ENCODE measurements at regions not wholly inside any gene's neighbourhood (a gene's known extent, or its start where the extent isn't known, plus 50 kb on each side); places are given as distances from the start of the nearest gene placed in this dataset.

GRCh38 chrX:81577028-81577427, 375.1 kb downstream of the SH3BGRL start:
- H3K4me1 Mint-ChIP-seq (ENCODE audit: low read depth): no peaks in the 10 kb centered on the region
- peaks cover 5% of the 10 kb centered on the region for H3K9me3 Mint-ChIP-seq
- H3K36me3 Mint-ChIP-seq (ENCODE audit: low read depth): no peaks in the 10 kb centered on the region
- no peak for DNase-seq
- no peak for TF ChIP-seq CTCF (IDR thresholded peaks at IDR 0.05)
- H3K27ac Mint-ChIP-seq: no peak overlapping the region
- no peak overlapping the region for H3K4me3 Mint-ChIP-seq
- H3K27me3 Mint-ChIP-seq (ENCODE audit: insufficient read depth): no peaks in the 10 kb centered on the region

- DNase-seq: no peak
- Mint-ChIP-seq H3K4me3 (no peak overlapping the region), H3K27me3 (ENCODE audit: insufficient read depth) (no peaks in the 10 kb centered on the region), H3K36me3 (ENCODE audit: low read depth) (no peaks in the 10 kb centered on the region), H3K27ac (no peak overlapping the region), H3K4me1 (ENCODE audit: low read depth) (no peaks in the 10 kb centered on the region), H3K9me3 (no peaks in the 10 kb centered on the region)
- no peak for TF ChIP-seq CTCF (IDR thresholded peaks at IDR 0.05)
Observed at GRCh38 chrX:81586096-81586495, 384.2 kb downstream of the SH3BGRL start.

GRCh38 chrX:81615979-81616378, 414.1 kb downstream of the SH3BGRL start:
- Mint-ChIP-seq H3K27me3 (ENCODE audit: insufficient read depth) (no peaks in the 10 kb centered on the region), H3K36me3 (ENCODE audit: low read depth) (no peaks in the 10 kb centered on the region), H3K9me3 (no peaks in the 10 kb centered on the region), H3K4me3 (no peak overlapping the region), H3K27ac (no peak overlapping the region), H3K4me1 (ENCODE audit: low read depth) (no peaks in the 10 kb centered on the region)
- no peak for DNase-seq
- TF ChIP-seq CTCF (IDR thresholded peaks at IDR 0.05): no peak

- Mint-ChIP-seq H3K27ac (no peak overlapping the region), H3K4me1 (ENCODE audit: low read depth) (no peaks in the 10 kb centered on the region), H3K4me3 (no peak overlapping the region), H3K36me3 (ENCODE audit: low read depth) (no peaks in the 10 kb centered on the region), H3K9me3 (peaks cover 7% of the 10 kb centered on the region; the same call in 1 of the 2 replicates), H3K27me3 (ENCODE audit: insufficient read depth) (no peaks in the 10 kb centered on the region)
- no peak for DNase-seq
- no peak for TF ChIP-seq CTCF (IDR thresholded peaks at IDR 0.05)
Observed at GRCh38 chrX:81662381-81662780, 460.5 kb downstream of the SH3BGRL start.

- Mint-ChIP-seq H3K27me3 (ENCODE audit: insufficient read depth) (no peaks in the 10 kb centered on the region), H3K27ac (no peak overlapping the region), H3K4me3 (no peak overlapping the region), H3K9me3 (no peaks in the 10 kb centered on the region), H3K36me3 (ENCODE audit: low read depth) (no peaks in the 10 kb centered on the region), H3K4me1 (ENCODE audit: low read depth) (no peaks in the 10 kb centered on the region)
- no peak for DNase-seq
- TF ChIP-seq CTCF (IDR thresholded peaks at IDR 0.05): no peak
Observed at GRCh38 chrX:81708487-81708886, 506.6 kb downstream of the SH3BGRL start.

GRCh38 chrX:81728622-81729021, 526.7 kb downstream of the SH3BGRL start:
- no peaks in the 10 kb centered on the region for H3K27me3 Mint-ChIP-seq (ENCODE audit: insufficient read depth)
- no peaks in the 10 kb centered on the region for H3K36me3 Mint-ChIP-seq (ENCODE audit: low read depth)
- peaks cover 28% of the 10 kb centered on the region for H3K9me3 Mint-ChIP-seq
- H3K27ac Mint-ChIP-seq: no peak overlapping the region
- H3K4me3 Mint-ChIP-seq: no peak overlapping the region
- TF ChIP-seq CTCF (IDR thresholded peaks at IDR 0.05): no peak
- H3K4me1 Mint-ChIP-seq (ENCODE audit: low read depth): no peaks in the 10 kb centered on the region
- DNase-seq: no peak
